A673 (cell line): ENCODE measurements at regions not wholly inside any gene's neighbourhood (a gene's known extent, or its start where the extent isn't known, plus 50 kb on each side); places are given as distances from the start of the nearest gene placed in this dataset.
A peak's percentile ranks its signal among the peaks of the same experiment; 100 is the strongest.

Experiments used
- BruUV-seq: library from RNA; stranded (reverse); fragments of 400-500 nt; replicated peaks from 2 replicates; lab custom pipeline; 2021; lab: Mats Ljungman, UMichigan
- CTCF ChIA-PET: fragments of 300-600 bp; sonication (Branson Sonifier 250); formaldehyde crosslinking; loops from one replicate; lab custom pipeline; 2022; ENCODE audit warnings: antibody characterized with exemption; lab: Charles Lee
- POLR2A ChIA-PET: fragments of 300-600 bp; sonication (Branson Sonifier 250); formaldehyde crosslinking; loops from one replicate; lab custom pipeline; 2022; ENCODE audit warnings: antibody characterized with exemption; ENCODE audit not compliant: low non-redundant PET; lab: Charles Lee
- DNase-seq: peaks from one replicate; pipeline ENCODE4 v3.0.0-alpha.2; 2015; ENCODE audit warnings: low spot score
- H3K27ac ChIP-seq: fragments of 200-600 bp; sonication (generic); 2 replicates; pipeline ENCODE4 v1.5.1; 2016; ENCODE audit warnings: mixed run types, low read depth, mild to moderate bottlenecking, mixed read lengths, antibody characterized with exemption, low read length; ENCODE audit not compliant: poor library complexity, severe bottlenecking
- H3K27me3 ChIP-seq: fragments of 200-600 bp; sonication (generic); replicated peaks from 2 replicates; pipeline ENCODE4 v1.6.1; 2017; ENCODE audit warnings: mixed run types, low read depth, mild to moderate bottlenecking, mixed read lengths, antibody characterized with exemption, low read length; ENCODE audit not compliant: insufficient read depth, poor library complexity
- H3K36me3 ChIP-seq: fragments of 200-600 bp; sonication (generic); 2 replicates; pipeline ENCODE4 v1.6.1; 2016; ENCODE audit warnings: mixed run types, mild to moderate bottlenecking, mixed read lengths, antibody characterized with exemption, low read length; ENCODE audit not compliant: insufficient read depth, poor library complexity, severe bottlenecking
- H3K4me1 ChIP-seq: fragments of 200-600 bp; sonication (generic); 2 replicates; pipeline ENCODE4 v1.6.1; 2017; ENCODE audit warnings: mixed run types, mild to moderate bottlenecking, mixed read lengths, antibody characterized with exemption, low read length; ENCODE audit not compliant: insufficient read depth, poor library complexity, severe bottlenecking
- H3K4me3 ChIP-seq: fragments of 200-600 bp; sonication (generic); 2 replicates; pipeline ENCODE4 v1.5.1; 2016; ENCODE audit warnings: low read depth, mixed run types, mild to moderate bottlenecking, mixed read lengths, low read length; ENCODE audit not compliant: poor library complexity, severe bottlenecking
- H3K9me3 ChIP-seq: fragments of 200-600 bp; sonication (generic); 2 replicates; pipeline ENCODE4 v1.6.1; 2016; ENCODE audit warnings: mixed run types, low read depth, mild to moderate bottlenecking, mixed read lengths, antibody characterized with exemption, low read length; ENCODE audit not compliant: poor library complexity, severe bottlenecking
- CTCF ChIP-seq: fragments of 300-800, 200-600 bp; sonication (generic); conservative IDR thresholded peaks from 2 replicates; pipeline ENCODE4 v1.5.1; 2017; ENCODE audit warnings: low read depth, mild to moderate bottlenecking, antibody characterized with exemption, low read length, moderate library complexity, mixed read lengths
- EZH2 ChIP-seq: fragments of 200-600 bp; sonication (generic); IDR thresholded peaks from 2 replicates; pipeline ENCODE4 v1.6.1; 2017; ENCODE audit warnings: borderline replicate concordance, low read depth, mild to moderate bottlenecking, mixed read lengths, antibody characterized with exemption, low read length; ENCODE audit not compliant: poor library complexity, severe bottlenecking
- intact Hi-C: fragments of 100-400 bp; cut with micrococcal nuclease; formaldehyde crosslinking; loops from one replicate; pipeline ENCODE4 v1.10.0; 2022; ENCODE audit not compliant: unreplicated experiment

- H3K9me3 ChIP-seq, result peaks cover 11% of the 10 kb centered on the region
- H3K27ac ChIP-seq, result no peak overlapping the region
- TF ChIP-seq EZH2 (no peak), CTCF (no peak)
- H3K27me3 ChIP-seq, result no peaks in the 10 kb centered on the region
- peaks cover 6% of the 10 kb centered on the region for H3K4me1 ChIP-seq
- BruUV-seq, result no TSS peak
- CTCF ChIA-PET, result no interaction called here
- H3K4me3 ChIP-seq, result no peak overlapping the region
- peak; percentile 58 for DNase-seq
- no peaks in the 10 kb centered on the region for H3K36me3 ChIP-seq
- POLR2A ChIA-PET, result no interaction called here
- intact Hi-C loops, result no loop called here
These were observed 85.5 kb upstream of the DTNA start for GRCh38 chr18:34624551-34624950.

GRCh38 chr18:34626404-34627136, 83.5 kb upstream of the DTNA start:
- TF ChIP-seq CTCF, result no peak
- no peak for TF ChIP-seq EZH2

GRCh38 chr18:34627137-34627920, 82.8 kb upstream of the DTNA start:
- H3K27ac ChIP-seq, result no peak overlapping the region
- DNase-seq, result no peak
- BruUV-seq, result no TSS peak
- H3K4me3 ChIP-seq, result no peak overlapping the region
- intact Hi-C loops, result no loop called here
- TF ChIP-seq CTCF (no peak), EZH2 (no peak)
- H3K9me3 ChIP-seq, result no peaks in the 10 kb centered on the region
- H3K27me3 ChIP-seq, result no peaks in the 10 kb centered on the region
- CTCF ChIA-PET, result interaction anchor here (0.7 kb wide), 1 partner anchor 19 kb away, joined by 4 read pairs; no protein-coding TSS in a partner anchor
- POLR2A ChIA-PET, result no interaction called here
- peaks cover 12% of the 10 kb centered on the region for H3K4me1 ChIP-seq
- H3K36me3 ChIP-seq, result no peaks in the 10 kb centered on the region

More at GRCh38 chr18:34626404-34627136, 83.5 kb upstream of the DTNA start:
- Histone ChIP-seq H3K4me3 (no peak overlapping the region), H3K4me1 (peaks cover 12% of the 10 kb centered on the region), H3K27me3 (no peaks in the 10 kb centered on the region), H3K36me3 (no peaks in the 10 kb centered on the region), H3K27ac (no peak overlapping the region), H3K9me3 (no peaks in the 10 kb centered on the region)
- no TSS peak for BruUV-seq
- ChIA-PET POLR2A (no interaction called here), CTCF (interaction anchor here (0.7 kb wide), 1 partner anchor 19 kb away, joined by 4 read pairs; no protein-coding TSS in a partner anchor)
- no peak for DNase-seq
- intact Hi-C loops, result no loop called here
